H1 (cell line): ENCODE measurements at regions not wholly inside any gene's neighbourhood (a gene's known extent, or its start where the extent isn't known, plus 50 kb on each side); places are given as distances from the start of the nearest gene placed in this dataset.
A peak's percentile ranks its signal among the peaks of the same experiment; 100 is the strongest.

Experiments
- CTCF ChIA-PET: fragments of 300-600 bp; sonication (Branson Sonifier 250); formaldehyde crosslinking; loops from one replicate; lab custom pipeline; 2021; ENCODE audit not compliant: partially characterized antibody; lab: Charles Lee
- POLR2A ChIA-PET: fragments of 300-600 bp; sonication (Branson Sonifier 250); formaldehyde crosslinking; loops from one replicate; lab custom pipeline; 2021; ENCODE audit warnings: inconsistent platforms; ENCODE audit not compliant: partially characterized antibody; lab: Charles Lee
- DNase-seq, 2 experiments: peaks; one replicate each; pipeline versions ENCODE4 v3.0.0 to v3.0.0-alpha.2; 2010 to 2022; ENCODE audit warnings: low spot score in 2 of 2, low read depth in 1 of 2, mixed read lengths in 1 of 2
- FAIRE-seq: peaks from 2 replicates; lab custom pipeline; 2011; peaks lifted over from hg19 to GRCh38; lab: Jason Lieb, UNC
- H2AFZ ChIP-seq: 2 replicates; pipeline ENCODE4 v1.8.1; 2012; ENCODE audit warnings: low read length, inconsistent platforms
- H2AK5ac ChIP-seq: 2 replicates; pipeline ENCODE4 v1.6.1; 2013; ENCODE audit warnings: low read depth, low read length
- H2BK120ac ChIP-seq: replicated peaks from 2 replicates; pipeline ENCODE3; 2013; ENCODE audit warnings: low read depth, low read length, inconsistent platforms
- H2BK12ac ChIP-seq: 2 replicates; pipeline ENCODE4 v1.6.1; 2013; ENCODE audit warnings: low read depth, low read length
- H2BK15ac ChIP-seq: 2 replicates; pipeline ENCODE4 v1.6.1; 2013; ENCODE audit warnings: low read length
- H2BK20ac ChIP-seq: 2 replicates; pipeline ENCODE4 v1.6.1; 2013; ENCODE audit warnings: low read length
- H2BK5ac ChIP-seq: 2 replicates; pipeline ENCODE4 v1.6.1; 2013; ENCODE audit warnings: low read depth, low read length
- H3K14ac ChIP-seq: 2 replicates; pipeline ENCODE4 v1.6.1; 2013; ENCODE audit warnings: inconsistent platforms; ENCODE audit not compliant: insufficient read length
- H3K18ac ChIP-seq: 2 replicates; pipeline ENCODE4 v1.6.1; 2013; ENCODE audit warnings: low read length; ENCODE audit errors: extremely low read depth
- H3K23ac ChIP-seq: 2 replicates; pipeline ENCODE4 v1.6.1; 2013; ENCODE audit warnings: inconsistent platforms; ENCODE audit not compliant: insufficient read length
- H3K23me2 ChIP-seq: 2 replicates; pipeline ENCODE4 v1.6.1; 2013; ENCODE audit warnings: low read depth, low read length
- H3K27ac ChIP-seq: 2 replicates; pipeline ENCODE4 v1.6.1; 2011; ENCODE audit warnings: low read depth, low read length, inconsistent platforms
- H3K27me3 ChIP-seq, 4 experiments: replicated peaks in 1 of 4; 1 replicate in 1 of 4; 2 replicates in 3 of 4; pipeline versions ENCODE4 v1.6.1 to v1.8.1; 2011 to 2013; ENCODE audit warnings: low read length in 3 of 4, mild to moderate bottlenecking in 3 of 4, inconsistent platforms in 2 of 4, mixed read lengths in 2 of 4, moderate library complexity in 1 of 4; ENCODE audit not compliant: control insufficient read depth in 3 of 4, insufficient read depth in 3 of 4; ENCODE audit errors: extremely low read depth in 1 of 4
- H3K36me3 ChIP-seq, 4 experiments: 2 replicates each; pipeline versions ENCODE4 v1.6.1 to v1.8.1; 2011 to 2013; ENCODE audit warnings: mild to moderate bottlenecking in 4 of 4, low read length in 3 of 4, moderate library complexity in 2 of 4, control low read depth in 1 of 4, inconsistent platforms in 1 of 4; ENCODE audit not compliant: insufficient read depth in 4 of 4, control insufficient read depth in 2 of 4
- H3K4ac ChIP-seq: replicated peaks from 2 replicates; pipeline ENCODE3; 2013; ENCODE audit warnings: low read length, low read depth, mixed read lengths, inconsistent platforms; ENCODE audit not compliant: insufficient read length
- H3K4me1 ChIP-seq, 4 experiments: replicated peaks in 1 of 4; 1 replicate in 1 of 4; 2 replicates in 3 of 4; pipeline versions ENCODE4 v1.6.1 to v1.8.1; 2011 to 2013; ENCODE audit warnings: low read length in 3 of 4, inconsistent platforms in 2 of 4, mixed read lengths in 1 of 4; ENCODE audit not compliant: insufficient read depth in 4 of 4, control insufficient read depth in 3 of 4
- H3K4me2 ChIP-seq, 2 experiments: 2 replicates each; pipeline versions ENCODE4 v1.6.1 to v1.8.1; 2011 to 2013; ENCODE audit warnings: low read depth in 2 of 2, low read length in 2 of 2, control low read depth in 1 of 2, inconsistent platforms in 1 of 2, mild to moderate bottlenecking in 1 of 2; ENCODE audit not compliant: insufficient read depth in 1 of 2
- H3K4me3 ChIP-seq, 4 experiments: fragments of 200-600, 300-600 bp in 1 of 4; sonication (generic), shearing (Covaris generic), sonication (Bioruptor Twin) in 1 of 4; 2 replicates each; pipeline versions ENCODE4 v1.5.1 to v1.8.1; 2011 to 2016; ENCODE audit warnings: low read length in 4 of 4, low read depth in 3 of 4, control low read depth in 2 of 4, inconsistent platforms in 2 of 4, mild to moderate bottlenecking in 2 of 4, mixed read lengths in 1 of 4, moderate library complexity in 1 of 4; ENCODE audit not compliant: insufficient read depth in 2 of 4; ENCODE audit errors: extremely low read depth in 1 of 4
- H3K56ac ChIP-seq: replicated peaks from 2 replicates; pipeline ENCODE3; 2013; ENCODE audit warnings: low read depth, mild to moderate bottlenecking, mixed read lengths, low read length, inconsistent platforms; ENCODE audit not compliant: insufficient read length
- H3K79me1 ChIP-seq: 2 replicates; pipeline ENCODE4 v1.6.1; 2013; ENCODE audit warnings: low read depth, low read length, control low read depth
- H3K79me2 ChIP-seq, 2 experiments: 2 replicates each; pipeline versions ENCODE4 v1.6.1 to v1.8.1; 2012 to 2013; ENCODE audit warnings: low read length in 2 of 2, mild to moderate bottlenecking in 2 of 2, inconsistent platforms in 1 of 2; ENCODE audit not compliant: insufficient read depth in 2 of 2, control insufficient read depth in 1 of 2
- H3K9ac ChIP-seq, 4 experiments: replicated peaks in 1 of 4; 1 replicate in 1 of 4; 2 replicates in 3 of 4; pipeline versions ENCODE4 v1.6.1 to v1.8.1; 2011 to 2013; ENCODE audit warnings: low read depth in 3 of 4, low read length in 3 of 4, control low read depth in 2 of 4, mild to moderate bottlenecking in 2 of 4, moderate library complexity in 2 of 4, inconsistent platforms in 1 of 4; ENCODE audit errors: extremely low read depth in 1 of 4
- H3K9me3 ChIP-seq, 2 experiments: 2 replicates each; pipeline versions ENCODE4 v1.6.1 to v1.8.1; 2012 to 2013; ENCODE audit warnings: mild to moderate bottlenecking in 2 of 2, moderate library complexity in 2 of 2, control low read depth in 1 of 2, inconsistent platforms in 1 of 2, low read depth in 1 of 2, low read length in 1 of 2, mixed read lengths in 1 of 2; ENCODE audit not compliant: insufficient read depth in 2 of 2
- H4K20me1 ChIP-seq, 2 experiments: replicated peaks in 1 of 2; 2 replicates each; pipeline versions ENCODE3 to v1.8.1; 2011 to 2013; ENCODE audit warnings: inconsistent platforms in 2 of 2, low read length in 2 of 2, mild to moderate bottlenecking in 1 of 2; ENCODE audit not compliant: insufficient read depth in 2 of 2, control insufficient read depth in 1 of 2
- H4K5ac ChIP-seq: 2 replicates; pipeline ENCODE4 v1.6.1; 2013; ENCODE audit warnings: low read length, low read depth, mixed read lengths, inconsistent platforms; ENCODE audit not compliant: insufficient read length
- H4K8ac ChIP-seq: 2 replicates; pipeline ENCODE4 v1.8.0; 2013; ENCODE audit warnings: mild to moderate bottlenecking, moderate library complexity, low read length, inconsistent platforms; ENCODE audit not compliant: insufficient read depth; ENCODE audit errors: extremely low read depth
- H4K91ac ChIP-seq: replicated peaks from 2 replicates; pipeline ENCODE3; 2013; ENCODE audit warnings: low read length, mixed read lengths, inconsistent platforms; ENCODE audit not compliant: insufficient read length
- HDAC6 ChIP-seq: IDR thresholded peaks from one replicate; pipeline ENCODE4 v1.7.1; 2012; ENCODE audit warnings: low read depth, mild to moderate bottlenecking, inconsistent platforms, low read length, moderate library complexity
- NANOG ChIP-seq: IDR thresholded peaks from 2 replicates; pipeline ENCODE4 v1.6.1; 2011; ENCODE audit warnings: low read length, low read depth, mild to moderate bottlenecking, inconsistent platforms; ENCODE audit not compliant: insufficient read depth, poor library complexity, severe bottlenecking
- WGBS, 2 experiments: shearing (Covaris generic) in 1 of 2; methylation state at CpG; one replicate each; pipeline versions ENCODE4 v1.1.6 to v1.1.7; 2013 to 2015; ENCODE audit warnings: low lambda C conversion rate in 2 of 2, mixed read lengths in 2 of 2, inconsistent platforms in 1 of 2, low coverage in 1 of 2, missing lambda C conversion rate in 1 of 2; ENCODE audit not compliant: insufficient replicate concordance in 2 of 2, insufficient coverage in 1 of 2, insufficient read length in 1 of 2; ENCODE audit errors: extremely low coverage in 1 of 2, missing lambda C conversion rate in 1 of 2; 5-methylcytosine and 5-hydroxymethylcytosine counted together

DNA sequence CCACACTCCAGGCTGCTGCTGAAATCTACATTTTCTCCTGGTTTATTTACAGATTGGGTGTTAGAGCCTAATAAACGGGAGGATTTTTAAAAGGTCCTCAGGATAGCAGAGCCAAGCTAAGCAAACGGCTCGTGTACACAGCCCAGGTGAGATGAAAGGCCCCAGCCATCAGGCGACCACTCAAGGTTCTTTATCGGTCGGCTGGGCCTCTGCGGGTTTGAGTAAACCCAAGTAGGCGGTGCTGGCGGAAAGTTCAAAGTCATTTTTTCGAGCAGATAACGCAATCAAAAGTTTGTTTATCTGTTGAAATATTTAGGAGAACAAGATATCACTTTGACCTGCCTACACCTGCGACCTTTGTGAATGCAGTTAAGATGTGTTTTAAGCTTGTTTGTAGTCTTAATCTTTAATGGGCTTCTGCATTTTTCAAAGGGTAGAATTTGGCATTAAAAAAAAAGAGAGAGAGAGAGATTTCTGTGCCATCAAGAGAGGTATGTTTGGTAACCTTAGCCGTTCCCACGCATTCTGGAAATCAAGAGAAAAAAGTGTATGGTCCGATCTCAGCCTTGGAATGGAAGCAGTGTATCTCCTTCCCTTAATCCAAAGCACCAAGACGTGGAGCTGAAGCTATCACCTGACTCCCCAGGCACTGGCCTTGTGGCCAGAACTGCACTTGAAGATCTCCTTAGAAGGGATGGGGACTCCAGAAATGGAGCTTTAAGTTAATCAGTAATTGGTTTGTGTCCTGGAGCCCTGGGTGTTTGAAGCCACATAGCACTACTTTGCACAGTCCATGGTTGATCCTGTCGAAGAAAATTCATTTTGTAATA, 301.7 kb upstream of the IRX5 start:
- POLR2A ChIA-PET, result no interaction called here
- no peak for DNase-seq

More for the DNA sequence above, 301.7 kb upstream of the IRX5 start:
- Histone ChIP-seq H3K4me3 (no peak overlapping the region), H2BK5ac (no peak overlapping the region), H3K18ac (no peak overlapping the region), H4K91ac (no peak overlapping the region), H2AFZ (no peak overlapping the region), H3K36me3 (no peaks in the 10 kb centered on the region), H3K14ac (no peak overlapping the region), H3K4me2 (no peak overlapping the region), H3K9ac (no peak overlapping the region; a peak in 1 of 7 replicates), H3K4me1 (no peaks in the 10 kb centered on the region), H3K23ac (no peak overlapping the region), H2BK12ac (no peak overlapping the region), H3K56ac (no peak overlapping the region), H3K27me3 (peaks cover 0 to 4% (median 0%) of the 10 kb centered on the region in 4 experiments; a peak in 3 of 7 replicates), H2BK15ac (no peak overlapping the region), H2BK120ac (no peak overlapping the region), H3K27ac (no peak overlapping the region), H3K23me2 (no peaks in the 10 kb centered on the region), H3K79me1 (no peaks in the 10 kb centered on the region), H4K20me1 (no peaks in the 10 kb centered on the region), H3K9me3 (no peaks in the 10 kb centered on the region), H4K8ac (no peak overlapping the region), H3K4ac (no peak overlapping the region), H4K5ac (no peak overlapping the region), H2AK5ac (no peak overlapping the region), H2BK20ac (no peak overlapping the region), H3K79me2 (no peaks in the 10 kb centered on the region)
- CTCF ChIA-PET, result no interaction called here
- no peak for FAIRE-seq
- 86% methylated on average over 17 of the region's 17 CpGs; no CpG with 5 or more reads in 1 of the 2 experiments for WGBS, 2 experiments
- TF ChIP-seq NANOG (peak; percentile 33), HDAC6 (no peak)
